OCI-LY1 (cell line): ENCODE measurements at regions not wholly inside any gene's neighbourhood (a gene's known extent, or its start where the extent isn't known, plus 50 kb on each side); places are given as distances from the start of the nearest gene placed in this dataset.

Experiments
- CTCF ChIP-seq: fragments of 200-600 bp; sonication (generic), shearing (Covaris generic); IDR thresholded peaks from 2 replicates; pipeline ENCODE4 v1.5.1; 2017; ENCODE audit warnings: mild to moderate bottlenecking, antibody characterized with exemption, low read length, moderate library complexity, mixed read lengths
- EZH2 ChIP-seq: fragments of 200-600 bp; sonication (generic), shearing (Covaris generic); IDR thresholded peaks from 2 replicates; pipeline ENCODE4 v1.8.0; 2017; ENCODE audit warnings: borderline replicate concordance, mixed run types, mild to moderate bottlenecking, antibody characterized with exemption, low read length, moderate library complexity, mixed read lengths

GRCh38 chr1:239717918-239718184 is 331.5 kb downstream of the CHRM3 start:
- TF ChIP-seq CTCF, result no peak
- no peak for TF ChIP-seq EZH2
